ENCODE measurements at regions not wholly inside any gene's neighbourhood (a gene's known extent, or its start where the extent isn't known, plus 50 kb on each side); places are given as distances from the start of the nearest gene placed in this dataset.

- no peak for DNase-seq (ENCODE audit: low spot score)
Measured at GRCh38 chr1:39085174-39085573, 59.0 kb downstream of the NDUFS5 start.

- DNase-seq (ENCODE audit: low spot score) = no peak
Measured at GRCh38 chr1:39086386-39086785, 60.2 kb downstream of the NDUFS5 start.

GRCh38 chr1:39086865-39087409, 60.8 kb downstream of the NDUFS5 start:
- DNase-seq (ENCODE audit: low spot score) = peak; percentile 78

GRCh38 chr1:39087435-39087834, 61.3 kb downstream of the NDUFS5 start:
- no peak for DNase-seq (ENCODE audit: low spot score)

GRCh38 chr1:39088658-39089057, 62.5 kb downstream of the NDUFS5 start:
- DNase-seq (ENCODE audit: low spot score) = no peak

- peak; percentile 48 for DNase-seq (ENCODE audit: low spot score)
Measured at GRCh38 chr1:39089931-39090521, 63.9 kb downstream of the NDUFS5 start.

- no peak for DNase-seq (ENCODE audit: low spot score)
Measured at GRCh38 chr1:39090757-39091380, 64.7 kb downstream of the NDUFS5 start.

GRCh38 chr1:39091845-39092645, 65.9 kb downstream of the NDUFS5 start:
- DNase-seq (ENCODE audit: low spot score) = peak; percentile 68

- no peak for DNase-seq (ENCODE audit: low spot score)
Measured at GRCh38 chr1:39094685-39095084, 68.5 kb downstream of the NDUFS5 start.

GRCh38 chr1:39098546-39099250, 72.5 kb downstream of the NDUFS5 start:
- DNase-seq (ENCODE audit: low spot score) = peak; percentile 92

GRCh38 chr1:39102537-39103327, 76.6 kb downstream of the NDUFS5 start:
- peak; percentile 83 for DNase-seq (ENCODE audit: low spot score)

GRCh38 chr1:39103328-39104157, 77.4 kb downstream of the NDUFS5 start:
- no peak for DNase-seq (ENCODE audit: low spot score)

- DNase-seq (ENCODE audit: low spot score) = no peak
Measured at GRCh38 chr1:39104158-39105060, 78.3 kb downstream of the NDUFS5 start.

GRCh38 chr1:39105061-39105840, 79.1 kb downstream of the NDUFS5 start:
- peak; percentile 92 for DNase-seq (ENCODE audit: low spot score)

GRCh38 chr1:39105841-39106765, 80.0 kb downstream of the NDUFS5 start:
- peak; percentile 60 for DNase-seq (ENCODE audit: low spot score)

- no peak for DNase-seq (ENCODE audit: low spot score)
Measured at GRCh38 chr1:39106801-39107327, 80.7 kb downstream of the NDUFS5 start.

All from GM03348 (cell line).